Neural progenitor cell (in vitro differentiated cells): ENCODE measurements at regions not wholly inside any gene's neighbourhood (a gene's known extent, or its start where the extent isn't known, plus 50 kb on each side); places are given as distances from the start of the nearest gene placed in this dataset.

ENCODE experiments used
- EZH2 ChIP-seq: fragments of 200-600 bp; sonication (generic); IDR thresholded peaks from 2 replicates; pipeline ENCODE4 v1.6.1; 2017; ENCODE audit warnings: antibody characterized with exemption, mild to moderate bottlenecking, moderate library complexity
- EZH2phosphoT487 ChIP-seq: fragments of 200-600 bp; sonication (generic); IDR thresholded peaks from 2 replicates; pipeline ENCODE4 v1.6.1; 2017; ENCODE audit warnings: antibody characterized with exemption
- TF ChIP-seq, protein P1 (sequence below): fragments of 200-600 bp; sonication (generic); IDR thresholded peaks from 2 replicates; pipeline ENCODE4 v1.5.1; 2017; ENCODE audit warnings: antibody characterized with exemption, mild to moderate bottlenecking

DNA sequence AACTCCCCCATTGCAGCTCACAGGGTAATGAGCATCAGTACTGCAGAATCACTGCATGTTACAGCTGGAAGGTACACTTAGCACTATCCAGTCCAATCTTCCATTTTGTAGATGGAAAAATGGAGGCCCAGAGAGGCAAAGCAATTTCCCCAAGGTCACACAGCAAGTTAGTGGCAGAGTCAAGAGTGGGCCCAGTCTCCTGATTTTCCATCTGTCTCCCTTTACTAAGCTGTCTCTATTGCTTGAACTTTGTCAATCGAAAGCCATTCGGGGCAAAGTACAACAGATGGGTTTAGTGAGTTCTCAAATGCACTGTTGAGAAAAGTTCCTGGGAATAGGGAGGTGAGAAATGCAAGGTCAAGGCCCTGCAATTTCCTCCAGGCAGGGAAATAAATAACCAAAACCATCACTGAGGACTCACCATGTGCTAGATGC is 50.4 kb upstream of the IFFO2 start:
- TF ChIP-seq, protein P1, sequence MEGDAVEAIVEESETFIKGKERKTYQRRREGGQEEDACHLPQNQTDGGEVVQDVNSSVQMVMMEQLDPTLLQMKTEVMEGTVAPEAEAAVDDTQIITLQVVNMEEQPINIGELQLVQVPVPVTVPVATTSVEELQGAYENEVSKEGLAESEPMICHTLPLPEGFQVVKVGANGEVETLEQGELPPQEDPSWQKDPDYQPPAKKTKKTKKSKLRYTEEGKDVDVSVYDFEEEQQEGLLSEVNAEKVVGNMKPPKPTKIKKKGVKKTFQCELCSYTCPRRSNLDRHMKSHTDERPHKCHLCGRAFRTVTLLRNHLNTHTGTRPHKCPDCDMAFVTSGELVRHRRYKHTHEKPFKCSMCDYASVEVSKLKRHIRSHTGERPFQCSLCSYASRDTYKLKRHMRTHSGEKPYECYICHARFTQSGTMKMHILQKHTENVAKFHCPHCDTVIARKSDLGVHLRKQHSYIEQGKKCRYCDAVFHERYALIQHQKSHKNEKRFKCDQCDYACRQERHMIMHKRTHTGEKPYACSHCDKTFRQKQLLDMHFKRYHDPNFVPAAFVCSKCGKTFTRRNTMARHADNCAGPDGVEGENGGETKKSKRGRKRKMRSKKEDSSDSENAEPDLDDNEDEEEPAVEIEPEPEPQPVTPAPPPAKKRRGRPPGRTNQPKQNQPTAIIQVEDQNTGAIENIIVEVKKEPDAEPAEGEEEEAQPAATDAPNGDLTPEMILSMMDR = no peak
- TF ChIP-seq EZH2phosphoT487 (no peak), EZH2 (no peak)
